Psoas muscle (tissue), 7 donors: ENCODE measurements at regions not wholly inside any gene's neighbourhood (a gene's known extent, or its start where the extent isn't known, plus 50 kb on each side); places are given as distances from the start of the nearest gene placed in this dataset.

Experiments used
- ATAC-seq, 4 donors: fragments of 200-7000 bp; cut with Tn5 transposase; one replicate each; pipeline ENCODE4 v1.9.1; 2020; ENCODE audit warnings: moderate library complexity in 3 of 4, mild to moderate bottlenecking in 2 of 4
- DNase-seq, 2 donors: peaks; one replicate each; pipeline ENCODE4 v3.0.0-alpha.2; 2020
- H3K27ac ChIP-seq: fragments of 200-600 bp; one replicate; pipeline ENCODE4 v1.8.0; 2022
- H3K27me3 ChIP-seq, 3 donors: fragments of 200-600 bp in 1 of 3; one replicate each; pipeline versions ENCODE4 v1.6.1 to v1.8.0; 2013 to 2022; ENCODE audit warnings: low read length in 2 of 3, mild to moderate bottlenecking in 2 of 3, moderate library complexity in 1 of 3; ENCODE audit not compliant: insufficient read depth in 3 of 3
- H3K36me3 ChIP-seq, 2 donors: fragments of 200-600 bp in 1 of 2; one replicate each; pipeline versions ENCODE4 v1.6.1 to v1.8.0; 2013 to 2022; ENCODE audit warnings: low read depth in 1 of 2, mild to moderate bottlenecking in 1 of 2, moderate library complexity in 1 of 2; ENCODE audit not compliant: insufficient read depth in 1 of 2
- H3K4me1 ChIP-seq: fragments of 200-600 bp; one replicate; pipeline ENCODE4 v1.8.0; 2022
- H3K4me3 ChIP-seq: fragments of 200-600 bp; one replicate; pipeline ENCODE4 v1.8.0; 2022; ENCODE audit warnings: mild to moderate bottlenecking
- H3K9me3 ChIP-seq: fragments of 200-600 bp; one replicate; pipeline ENCODE4 v1.8.0; 2022
- WGBS, 3 donors: extraction: QIAGEN DNeasy Blood & Tissue Kit; methylation state at CpG; one replicate each; pipeline versions ENCODE4 v1.1.6 to v1.1.7; 2013; 5-methylcytosine and 5-hydroxymethylcytosine counted together
- intact Hi-C, 2 donors: fragments of 100-400 bp; cut with DNase I; formaldehyde crosslinking; loops; one replicate each; pipeline versions ENCODE4 v1.11.0 to v1.14.2; 2022
- TF ChIP-seq, protein P1 (sequence below): fragments of 200-600 bp; IDR thresholded peaks from one replicate; pipeline ENCODE4 v1.8.0; 2022; ENCODE audit warnings: antibody characterized with exemption
- donor health status: healthy with polysubstance abuse.
- donor health status: DM: no; HTN: no; CAD: no; lungs with moderate emphysema.
- donor health status: Bipolar disorder and iron deficiency.
- donor health status: healthy.
- donor health status: DM: yes; HTN: yes; CAD: no.
- donor health status: DM: no; HTN: no; CAD: no.
- donor health status: DM: yes; HTN: yes; CAD: no.

DNA sequence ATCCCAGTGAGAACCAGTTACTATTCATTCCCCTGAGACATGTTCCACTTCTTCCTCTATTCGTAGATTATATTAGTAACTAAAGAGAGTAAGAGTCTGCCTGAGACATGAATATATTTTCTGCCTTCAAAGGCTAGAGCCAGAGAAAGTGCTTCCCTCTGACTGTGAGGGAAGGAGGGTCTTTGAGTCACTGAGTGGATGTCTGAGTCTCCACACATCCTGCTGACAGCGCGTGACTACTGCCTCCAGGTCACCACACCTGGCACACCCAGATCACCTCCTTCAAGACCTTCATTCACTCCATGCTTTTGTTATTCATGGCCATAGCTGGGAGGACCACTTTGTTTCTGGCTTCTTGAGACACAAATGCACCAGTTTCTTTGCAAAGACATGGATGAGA is 135.6 kb downstream of the SOX2 start:
- no peak overlapping the region for H3K4me3 ChIP-seq
- DNase-seq (no peak), ATAC-seq (no peak)
- H3K36me3 ChIP-seq: no peaks in the 10 kb centered on the region
- H3K9me3 ChIP-seq: no peaks in the 10 kb centered on the region
- intact Hi-C loops: no loop called here
- no peak overlapping the region for H3K27ac ChIP-seq
- H3K27me3 ChIP-seq: no peaks in the 10 kb centered on the region
- no peaks in the 10 kb centered on the region for H3K4me1 ChIP-seq
- WGBS, 3 donors: 82 to 86% (median 82%) methylated on average over 3 of the region's 3 CpGs
- TF ChIP-seq, protein P1, sequence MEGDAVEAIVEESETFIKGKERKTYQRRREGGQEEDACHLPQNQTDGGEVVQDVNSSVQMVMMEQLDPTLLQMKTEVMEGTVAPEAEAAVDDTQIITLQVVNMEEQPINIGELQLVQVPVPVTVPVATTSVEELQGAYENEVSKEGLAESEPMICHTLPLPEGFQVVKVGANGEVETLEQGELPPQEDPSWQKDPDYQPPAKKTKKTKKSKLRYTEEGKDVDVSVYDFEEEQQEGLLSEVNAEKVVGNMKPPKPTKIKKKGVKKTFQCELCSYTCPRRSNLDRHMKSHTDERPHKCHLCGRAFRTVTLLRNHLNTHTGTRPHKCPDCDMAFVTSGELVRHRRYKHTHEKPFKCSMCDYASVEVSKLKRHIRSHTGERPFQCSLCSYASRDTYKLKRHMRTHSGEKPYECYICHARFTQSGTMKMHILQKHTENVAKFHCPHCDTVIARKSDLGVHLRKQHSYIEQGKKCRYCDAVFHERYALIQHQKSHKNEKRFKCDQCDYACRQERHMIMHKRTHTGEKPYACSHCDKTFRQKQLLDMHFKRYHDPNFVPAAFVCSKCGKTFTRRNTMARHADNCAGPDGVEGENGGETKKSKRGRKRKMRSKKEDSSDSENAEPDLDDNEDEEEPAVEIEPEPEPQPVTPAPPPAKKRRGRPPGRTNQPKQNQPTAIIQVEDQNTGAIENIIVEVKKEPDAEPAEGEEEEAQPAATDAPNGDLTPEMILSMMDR: no peak

DNA sequence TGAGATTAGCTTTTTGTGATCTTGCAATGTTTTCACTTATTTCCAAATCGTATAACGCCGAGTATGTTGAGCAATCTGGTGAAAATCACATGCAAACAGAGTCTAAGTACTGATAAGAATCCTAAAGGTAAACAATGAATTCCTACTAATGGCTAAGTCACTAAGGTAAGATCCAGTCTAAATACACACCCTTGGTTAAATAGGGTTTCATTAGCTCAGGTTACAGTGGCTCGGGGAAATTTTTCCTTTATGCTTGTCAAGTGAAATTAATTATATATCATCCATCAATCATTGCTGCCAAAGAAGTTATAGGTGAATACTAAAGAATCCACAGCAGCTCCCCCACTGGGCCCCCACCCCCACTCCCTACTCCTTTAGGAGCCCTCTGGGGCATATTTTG is 139.3 kb downstream of the SOX2 start:
- DNase-seq (no peak), ATAC-seq (no peak)
- Histone ChIP-seq H3K27ac (no peak overlapping the region), H3K9me3 (no peaks in the 10 kb centered on the region), H3K4me3 (no peak overlapping the region), H3K27me3 (no peaks in the 10 kb centered on the region), H3K36me3 (no peaks in the 10 kb centered on the region), H3K4me1 (no peaks in the 10 kb centered on the region)
- TF ChIP-seq, protein P1: no peak
- intact Hi-C loops: no loop called here
- 54 to 62% (median 59%) methylated on average over 4 of the region's 4 CpGs for WGBS, 3 donors

DNA sequence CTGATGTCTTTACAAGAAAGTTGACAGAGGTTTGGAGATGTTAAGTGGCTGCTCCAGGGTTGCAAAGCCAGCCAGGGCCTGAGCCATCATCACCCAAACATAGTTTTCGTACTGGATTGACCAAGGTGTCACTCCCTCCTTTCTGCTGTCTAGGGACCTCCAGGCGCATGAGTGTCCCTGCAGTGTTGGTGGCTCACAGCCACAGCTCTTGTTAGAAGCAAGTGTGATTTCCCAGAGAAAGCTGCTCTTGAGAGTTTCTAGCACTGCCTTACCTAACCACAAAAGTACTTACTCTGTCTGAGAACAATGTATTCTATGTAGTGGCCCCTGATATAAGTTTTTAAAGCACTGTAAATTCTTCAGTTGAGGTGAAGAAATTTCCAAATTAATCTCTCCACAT is 144.1 kb downstream of the SOX2 start:
- Histone ChIP-seq H3K27me3 (no peaks in the 10 kb centered on the region), H3K27ac (no peak overlapping the region), H3K4me3 (no peak overlapping the region), H3K36me3 (no peaks in the 10 kb centered on the region), H3K9me3 (no peaks in the 10 kb centered on the region), H3K4me1 (no peaks in the 10 kb centered on the region)
- intact Hi-C loops: no loop called here
- DNase-seq: no peak
- 66 to 81% (median 71%) methylated on average over 2 of the region's 2 CpGs for WGBS, 3 donors
- TF ChIP-seq, protein P1: no peak
- ATAC-seq: no peak

DNA sequence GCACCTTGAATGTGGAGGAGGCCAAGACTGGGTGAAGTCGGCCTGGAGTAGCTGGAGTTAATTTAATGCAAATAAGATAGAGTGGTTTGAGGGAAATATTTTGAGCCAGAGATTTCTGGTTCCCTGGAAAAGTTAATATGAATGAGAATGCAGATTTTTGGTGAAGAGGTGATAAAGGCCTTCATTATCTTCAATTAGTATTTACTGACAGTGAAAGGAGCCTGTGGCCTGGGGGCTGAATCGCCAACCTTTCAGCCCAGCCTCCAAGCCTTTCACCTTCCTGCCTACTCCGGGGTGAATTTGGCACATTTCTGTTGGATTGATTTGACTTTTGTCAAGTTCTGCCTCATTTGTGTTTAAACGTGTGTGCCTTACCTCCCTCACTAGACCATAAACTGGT is 147.8 kb downstream of the SOX2 start:
- DNase-seq: no peak

DNA sequence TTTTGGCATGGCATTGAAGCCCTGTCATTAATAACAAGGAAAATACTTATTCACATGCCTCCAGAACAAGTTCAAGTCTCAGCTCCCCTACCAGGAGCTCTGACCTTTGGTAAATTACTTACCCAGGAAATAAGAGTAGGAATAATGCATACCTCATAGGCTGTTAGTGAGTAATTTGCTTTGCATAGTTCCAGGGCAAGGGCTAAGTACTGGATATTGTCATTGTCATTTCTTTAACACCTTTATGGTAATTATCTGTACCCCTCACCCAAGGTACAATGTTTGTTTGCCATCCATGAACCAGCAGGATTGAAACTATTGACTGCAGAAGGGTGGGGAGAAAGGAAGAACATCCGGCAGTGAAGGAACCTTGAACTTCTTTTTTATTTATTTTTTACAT is 148.5 kb downstream of the SOX2 start:
- H3K27ac ChIP-seq: no peak overlapping the region
- no peaks in the 10 kb centered on the region for H3K4me1 ChIP-seq
- DNase-seq (no peak), ATAC-seq (no peak)
- TF ChIP-seq, protein P1: no peak
- no peak overlapping the region for H3K4me3 ChIP-seq
- H3K9me3 ChIP-seq: no peaks in the 10 kb centered on the region
- no peaks in the 10 kb centered on the region for H3K36me3 ChIP-seq
- no peaks in the 10 kb centered on the region for H3K27me3 ChIP-seq
- intact Hi-C loops: no loop called here
- WGBS, 3 donors: 74 to 87% (median 79%) methylated on average over 1 of the region's 1 CpG

More for the DNA sequence above, 147.8 kb downstream of the SOX2 start:
- intact Hi-C loops: no loop called here
- TF ChIP-seq, protein P1: no peak
- WGBS, 3 donors: 30 to 43% (median 31%) methylated on average over 4 of the region's 4 CpGs
- Histone ChIP-seq H3K27me3 (no peaks in the 10 kb centered on the region), H3K4me1 (no peaks in the 10 kb centered on the region), H3K27ac (no peak overlapping the region), H3K9me3 (no peaks in the 10 kb centered on the region), H3K4me3 (no peak overlapping the region), H3K36me3 (no peaks in the 10 kb centered on the region)
- ATAC-seq: no peak
